GM18873 (cell line): ENCODE measurements at regions not wholly inside any gene's neighbourhood (a gene's known extent, or its start where the extent isn't known, plus 50 kb on each side); places are given as distances from the start of the nearest gene placed in this dataset.
"Not testable (repeated sequence)": the region's sequence is repeated elsewhere in the genome, so short reads cannot be mapped to it uniquely, and the experiment has no call there.

ENCODE experiments used
- ATAC-seq: cut with Tn5 transposase; IDR thresholded peaks from one replicate; pipeline ENCODE4 v1.9.1; 2021; ENCODE audit warnings: mild to moderate bottlenecking, moderate library complexity, moderate number of reproducible peaks; ENCODE audit not compliant: unreplicated experiment, low FRiP score

DNA sequence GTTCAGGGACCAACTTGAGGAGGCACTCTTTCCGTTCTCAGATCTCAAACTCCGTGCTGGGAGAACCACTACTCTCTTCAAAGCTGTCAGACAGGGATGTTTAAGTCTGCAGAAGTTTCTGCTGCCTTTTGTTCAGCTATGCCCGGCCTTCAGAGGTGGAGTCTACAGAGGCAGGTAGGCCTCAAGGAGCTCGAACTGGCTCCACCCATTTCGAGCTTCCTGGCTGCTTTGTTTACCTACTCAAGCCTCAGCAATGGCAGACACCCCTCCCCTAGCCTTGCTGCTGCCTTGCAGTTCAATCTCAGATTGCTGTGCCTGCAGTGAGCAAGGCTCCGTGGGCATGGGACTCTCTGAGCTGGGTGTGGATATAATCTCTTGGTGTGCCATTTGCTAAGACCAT, 108.2 kb downstream of the DHRS2 start:
- ATAC-seq = not testable (repeated sequence)

DNA sequence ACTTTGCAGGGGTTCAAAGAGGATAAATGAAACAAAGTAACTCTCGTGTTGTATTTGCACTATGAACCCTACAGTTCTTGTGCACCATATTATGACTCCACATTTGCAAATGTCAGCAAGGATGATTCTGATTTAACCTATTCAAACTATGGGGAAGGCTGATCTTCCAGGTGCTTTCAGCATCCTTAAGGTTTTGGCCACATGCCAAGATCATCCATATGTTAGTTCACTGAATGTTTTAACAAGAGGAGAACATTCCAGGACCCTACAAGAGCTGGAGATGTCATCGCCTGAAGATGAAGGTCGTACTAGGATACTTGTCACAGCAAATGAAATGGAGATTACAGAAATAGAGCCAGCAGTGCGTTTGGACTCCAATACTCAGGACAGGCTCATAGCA, 114.2 kb downstream of the DHRS2 start:
- ATAC-seq = no peak

- ATAC-seq = no peak
Observed at GRCh38 chr14:23751616-23752015, 115.5 kb downstream of the DHRS2 start.

GRCh38 chr14:23763394-23763793, 127.2 kb downstream of the DHRS2 start:
- no peak for ATAC-seq

- ATAC-seq = no peak
Observed at GRCh38 chr14:23766737-23767401, 130.7 kb downstream of the DHRS2 start.

DNA sequence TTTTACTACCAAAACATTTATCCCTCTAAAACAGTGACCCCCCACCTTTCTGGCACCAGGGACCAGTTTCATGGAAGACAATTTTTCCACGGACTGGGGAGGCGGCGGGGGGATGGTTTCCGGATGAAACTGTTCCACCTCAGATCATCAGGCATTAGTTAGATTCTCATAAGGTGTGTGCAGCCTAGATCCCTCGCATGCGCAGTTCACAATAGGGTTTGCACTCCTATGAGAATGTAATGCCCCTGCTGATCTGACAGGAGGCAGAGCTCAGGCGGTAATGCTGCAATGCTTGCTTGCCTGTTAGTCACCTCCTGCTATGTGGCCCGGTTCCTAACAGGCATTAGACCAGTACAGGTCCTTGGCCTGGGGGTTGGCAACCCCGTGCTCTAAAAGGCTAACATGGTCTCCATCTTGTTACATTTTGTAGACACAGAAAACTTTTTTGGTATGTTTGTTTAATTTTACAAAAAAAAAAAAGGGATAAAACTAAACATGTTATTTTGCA, 133.1 kb downstream of the DHRS2 start:
- not testable (repeated sequence) for ATAC-seq

DNA sequence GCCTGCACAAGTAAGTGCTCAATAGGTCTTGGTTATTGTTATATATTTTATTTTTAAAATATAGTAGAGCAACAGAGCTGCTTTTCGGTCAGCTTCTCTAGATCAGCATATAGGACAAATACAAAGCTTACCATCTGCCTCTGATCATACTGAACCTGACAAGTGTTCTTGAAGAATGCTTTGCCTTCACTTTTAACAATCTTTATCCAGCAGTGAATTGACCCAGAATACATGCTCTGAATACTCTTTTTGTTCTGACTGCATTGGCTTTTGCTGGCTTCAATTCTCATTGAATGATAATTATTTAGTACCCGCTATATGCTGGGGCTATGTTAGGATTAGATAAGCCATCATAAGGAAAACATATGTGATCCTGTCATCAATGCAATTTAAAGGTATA, 137.8 kb downstream of the DHRS2 start:
- ATAC-seq = no peak

- ATAC-seq = no peak
Observed at GRCh38 chr14:23776296-23776695, 140.1 kb downstream of the DHRS2 start.

DNA sequence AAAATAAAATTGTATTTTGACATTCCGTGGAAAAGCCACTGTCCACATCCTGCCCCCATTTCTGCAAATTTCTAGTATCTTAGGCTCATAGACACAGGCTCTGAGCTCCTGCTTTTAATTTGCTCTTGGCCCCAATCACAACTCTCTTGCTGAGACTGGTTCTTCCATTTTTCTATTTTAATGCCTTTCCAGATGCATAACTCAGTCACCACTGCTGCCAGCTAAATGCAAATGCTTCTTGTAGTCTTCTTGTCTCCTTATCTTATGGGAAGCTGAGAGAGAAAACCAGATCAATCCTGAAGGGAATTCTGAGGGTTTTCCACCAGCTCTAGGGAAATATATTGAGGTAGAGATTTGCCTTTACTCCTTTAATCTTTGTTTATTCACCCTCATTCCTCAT, 149.0 kb downstream of the DHRS2 start:
- ATAC-seq = no peak

DNA sequence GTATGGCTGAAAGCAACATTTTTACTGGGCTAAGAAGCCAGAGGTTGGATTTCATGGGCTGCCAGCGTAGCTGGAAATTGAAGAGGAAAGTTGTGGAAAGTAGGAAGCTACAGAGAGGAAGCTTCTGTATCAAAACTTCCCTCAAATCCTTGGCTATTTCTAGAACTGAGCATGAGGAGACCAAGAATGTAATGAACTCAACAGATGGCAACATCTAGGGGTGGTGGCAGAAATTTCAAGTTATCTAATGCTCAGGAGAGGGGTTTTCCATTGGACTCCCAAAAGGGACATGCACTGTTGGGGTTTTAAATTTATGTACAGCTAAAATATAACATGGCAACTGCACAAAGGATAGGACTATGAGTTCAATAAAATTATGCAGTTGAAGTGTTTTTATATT, 151.3 kb downstream of the DHRS2 start:
- no peak for ATAC-seq

- ATAC-seq = no peak
Observed at GRCh38 chr14:23789696-23790095, 153.5 kb downstream of the DHRS2 start.

DNA sequence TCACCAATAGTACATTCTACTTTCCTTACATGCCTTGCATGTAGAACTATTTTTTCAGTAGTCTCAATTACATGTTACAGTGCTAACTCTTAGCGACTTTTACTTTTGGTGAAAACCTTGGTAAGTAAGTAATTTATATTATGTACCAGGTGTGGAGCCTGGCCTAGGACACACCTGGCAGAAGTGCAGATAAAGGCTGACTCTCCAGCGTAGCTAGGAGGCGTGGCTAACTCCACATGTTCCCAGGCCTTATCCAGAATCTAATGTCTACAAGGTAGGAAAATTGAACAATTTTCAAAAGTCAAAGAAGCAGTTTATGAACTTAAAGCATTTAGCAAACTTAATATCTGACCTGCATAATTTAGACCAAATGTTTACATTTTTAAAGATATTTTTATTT, 157.4 kb downstream of the DHRS2 start:
- no peak for ATAC-seq

DNA sequence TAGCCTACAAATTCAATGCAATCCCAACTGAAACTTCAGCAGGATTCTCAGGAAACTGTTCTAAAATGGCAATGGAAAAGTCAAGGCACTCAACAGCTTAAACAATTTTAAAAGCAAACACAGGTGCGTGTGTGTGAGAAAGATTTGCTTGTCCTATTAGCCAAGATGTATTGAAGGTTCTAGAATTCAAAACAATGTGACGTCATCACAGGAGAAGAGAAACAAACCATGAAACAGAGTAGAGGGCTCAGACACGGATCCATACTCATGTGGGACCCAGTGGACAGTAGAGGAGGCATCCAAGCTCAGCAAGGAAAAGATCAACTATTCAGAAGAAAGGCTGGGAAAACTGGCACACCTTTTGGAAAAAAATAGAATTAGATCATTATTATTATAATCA, 152.8 kb upstream of the DHRS4 start:
- no peak for ATAC-seq

- no peak for ATAC-seq
Observed at GRCh38 chr14:23801766-23802165, 151.8 kb upstream of the DHRS4 start.

- ATAC-seq = no peak
Observed at GRCh38 chr14:23804817-23805216, 148.8 kb upstream of the DHRS4 start.

- no peak for ATAC-seq
Observed at GRCh38 chr14:23805761-23806160, 147.8 kb upstream of the DHRS4 start.

DNA sequence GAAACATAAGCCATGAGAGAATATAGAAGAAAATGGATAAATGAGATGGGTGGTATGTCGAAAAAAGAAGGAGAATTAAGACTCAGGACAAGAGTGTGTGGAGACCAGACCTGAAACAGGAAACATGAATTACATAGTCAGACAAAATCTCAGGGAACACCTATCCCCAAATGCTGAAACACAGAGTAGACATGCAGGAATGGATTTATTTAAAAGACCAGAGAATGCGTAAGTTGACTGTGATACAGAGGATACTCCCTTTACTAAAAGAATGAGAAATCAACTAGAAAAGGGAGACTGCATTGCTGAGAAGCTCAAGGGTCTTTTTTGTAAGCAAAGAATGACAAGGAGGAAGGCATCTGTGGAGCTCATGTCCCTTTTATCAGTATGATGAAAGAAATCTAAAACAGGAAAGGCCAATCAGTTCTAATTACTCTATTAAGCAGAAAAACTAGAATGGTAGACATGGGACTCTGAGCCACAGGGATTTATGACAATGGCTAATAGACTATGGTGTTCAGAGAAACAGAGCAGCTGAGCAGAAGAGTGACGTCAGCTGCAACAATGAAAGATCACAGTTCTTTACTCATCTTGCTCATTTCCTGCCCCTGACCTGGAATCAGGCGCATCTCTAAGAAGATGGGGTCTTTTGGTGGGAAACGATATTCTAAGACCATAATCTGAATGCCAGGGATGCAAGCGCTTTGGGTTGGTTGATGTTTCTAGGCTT, 138.9 kb upstream of the DHRS4 start:
- no peak for ATAC-seq

- no peak for ATAC-seq
Observed at GRCh38 chr14:23816371-23816770, 137.2 kb upstream of the DHRS4 start.

- ATAC-seq = no peak
Observed at GRCh38 chr14:23817164-23817767, 136.3 kb upstream of the DHRS4 start.

GRCh38 chr14:23827100-23827892, 126.3 kb upstream of the DHRS4 start:
- ATAC-seq = no peak

DNA sequence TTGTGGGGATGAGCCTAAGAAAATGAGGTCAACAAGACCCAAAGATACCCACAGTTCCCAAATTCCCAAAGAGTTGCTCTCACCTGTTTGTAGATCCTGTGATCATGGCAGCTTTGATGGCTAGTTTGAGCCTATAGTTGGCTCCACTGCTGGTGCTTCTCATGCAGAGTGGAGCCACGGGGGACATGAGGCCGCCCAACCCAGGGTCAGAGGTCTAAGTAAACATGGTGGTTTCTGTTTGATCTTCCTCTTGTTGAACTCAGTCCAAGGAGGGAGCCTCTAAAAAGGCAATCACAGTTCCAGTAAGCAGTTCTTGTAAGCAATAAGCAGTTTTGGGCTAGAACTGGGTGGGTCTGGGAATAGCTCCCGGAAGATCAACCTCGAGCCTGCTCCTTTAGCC, 125.6 kb upstream of the DHRS4 start:
- ATAC-seq = no peak
